CD14-positive monocyte (primary cell): ENCODE measurements at regions not wholly inside any gene's neighbourhood (a gene's known extent, or its start where the extent isn't known, plus 50 kb on each side); places are given as distances from the start of the nearest gene placed in this dataset.

ENCODE experiments used
- DNase-seq, 3 donors: peaks; one replicate each; pipeline ENCODE4 v3.0.0-alpha.2; 2011 to 2022
- H2AFZ ChIP-seq: 2 replicates; pipeline ENCODE4 v1.6.0; 2012; ENCODE audit warnings: mild to moderate bottlenecking, low read depth, low read length, inconsistent platforms; ENCODE audit not compliant: insufficient read depth, poor library complexity, severe bottlenecking
- H3K27ac ChIP-seq, 2 donors: 1 replicate in 1 of 2; 2 replicates in 1 of 2; pipeline ENCODE4 v1.5.1; 2012 to 2013; ENCODE audit warnings: low read length in 2 of 2, control low read depth in 1 of 2, inconsistent platforms in 1 of 2, low read depth in 1 of 2, mild to moderate bottlenecking in 1 of 2
- H3K27me3 ChIP-seq, 2 donors: one replicate each; pipeline versions ENCODE4 v1.6.0 to v1.6.1; 2011 to 2013; ENCODE audit warnings: low read length in 2 of 2; ENCODE audit not compliant: control insufficient read depth in 2 of 2, insufficient read depth in 2 of 2
- H3K36me3 ChIP-seq, 2 donors: replicated peaks in 1 of 2; 1 replicate in 1 of 2; 2 replicates in 1 of 2; pipeline versions ENCODE4 v1.5.1 to v1.6.1; 2012 to 2013; ENCODE audit warnings: low read length in 2 of 2, control low read depth in 1 of 2, inconsistent platforms in 1 of 2, mild to moderate bottlenecking in 1 of 2; ENCODE audit not compliant: insufficient read depth in 2 of 2, control insufficient read depth in 1 of 2
- H3K4me1 ChIP-seq, 2 donors: 1 replicate in 1 of 2; 2 replicates in 1 of 2; pipeline versions ENCODE4 v1.5.1 to v1.6.1; 2012 to 2013; ENCODE audit warnings: low read length in 2 of 2, control low read depth in 1 of 2, inconsistent platforms in 1 of 2, mild to moderate bottlenecking in 1 of 2, moderate library complexity in 1 of 2; ENCODE audit not compliant: insufficient read depth in 2 of 2, control insufficient read depth in 1 of 2
- H3K4me2 ChIP-seq: replicated peaks from 2 replicates; pipeline ENCODE3; 2012; ENCODE audit warnings: low read length, moderate library complexity, mild to moderate bottlenecking; ENCODE audit not compliant: poor library complexity, severe bottlenecking; ENCODE audit errors: extremely low read depth
- H3K4me3 ChIP-seq, 3 experiments: fragments of 200-600 bp in 1 of 3; sonication (generic) in 1 of 3; replicated peaks in 1 of 3; 1 replicate in 2 of 3; 2 replicates in 1 of 3; pipeline ENCODE4 v1.5.1; 2011 to 2013; ENCODE audit warnings: low read length in 3 of 3, mild to moderate bottlenecking in 3 of 3, control low read depth in 2 of 3, low read depth in 2 of 3, inconsistent platforms in 1 of 3, moderate library complexity in 1 of 3
- H3K79me2 ChIP-seq: 2 replicates; pipeline ENCODE4 v1.6.0; 2012; ENCODE audit warnings: mild to moderate bottlenecking, control low read depth, inconsistent platforms, low read length, moderate library complexity; ENCODE audit not compliant: insufficient read depth
- H3K9ac ChIP-seq: 2 replicates; pipeline ENCODE4 v1.6.0; 2017; ENCODE audit warnings: low read length, mild to moderate bottlenecking; ENCODE audit not compliant: insufficient read depth, poor library complexity, severe bottlenecking
- H3K9me3 ChIP-seq, 2 donors: replicated peaks in 1 of 2; 1 replicate in 1 of 2; 2 replicates in 1 of 2; pipeline versions ENCODE4 v1.5.1 to v1.6.1; 2012 to 2013; ENCODE audit warnings: low read length in 2 of 2, control low read depth in 1 of 2; ENCODE audit not compliant: control insufficient read depth in 1 of 2, insufficient read depth in 1 of 2
- H4K20me1 ChIP-seq: 2 replicates; pipeline ENCODE4 v1.6.0; 2012; ENCODE audit warnings: mild to moderate bottlenecking, low read length, control low read depth, moderate library complexity; ENCODE audit not compliant: insufficient read depth
- H3K27ac Mint-ChIP-seq, 7 donors: one replicate each; pipeline ENCODE4 v1.8.0; 2020; ENCODE audit warnings: mild to moderate bottlenecking in 7 of 7, mixed read lengths in 7 of 7, moderate library complexity in 6 of 7, inconsistent platforms in 2 of 7
- H3K27me3 Mint-ChIP-seq, 3 donors: one replicate each; pipeline ENCODE4 v1.8.0; 2021 to 2022; ENCODE audit warnings: low read depth in 3 of 3, mild to moderate bottlenecking in 3 of 3, mixed read lengths in 3 of 3, moderate library complexity in 3 of 3, inconsistent platforms in 1 of 3
- H3K36me3 Mint-ChIP-seq, 2 donors: one replicate each; pipeline ENCODE4 v1.8.0; 2020; ENCODE audit warnings: mixed read lengths in 2 of 2, inconsistent platforms in 1 of 2, mild to moderate bottlenecking in 1 of 2
- H3K4me1 Mint-ChIP-seq: one replicate; pipeline ENCODE4 v1.8.0; 2020; ENCODE audit warnings: mild to moderate bottlenecking, mixed read lengths
- H3K4me3 Mint-ChIP-seq, 2 donors: one replicate each; pipeline ENCODE4 v1.8.0; 2020; ENCODE audit warnings: mild to moderate bottlenecking in 2 of 2, mixed read lengths in 2 of 2, moderate library complexity in 1 of 2
- H3K9me3 Mint-ChIP-seq, 7 donors: one replicate each; pipeline ENCODE4 v1.8.0; 2020 to 2022; ENCODE audit warnings: mixed read lengths in 7 of 7, mild to moderate bottlenecking in 6 of 7, moderate library complexity in 6 of 7, inconsistent platforms in 2 of 7
- CTCF ChIP-seq: fragments of 200-600 bp; IDR thresholded peaks from one replicate; pipeline ENCODE4 v1.8.0; 2022; ENCODE audit warnings: antibody characterized with exemption, mild to moderate bottlenecking
- WGBS: methylation state at CpG from one replicate; pipeline ENCODE4 v1.1.5; 2013; ENCODE audit warnings: missing lambda C conversion rate; ENCODE audit not compliant: insufficient coverage; 5-methylcytosine and 5-hydroxymethylcytosine counted together
- intact Hi-C, 2 donors: fragments of 100-400 bp; cut with micrococcal nuclease; formaldehyde crosslinking; loops; one replicate each; pipeline versions ENCODE4 v1.15.0 to v1.15.1; 2023

GRCh38 chr2:163859951-163860350 is 124.1 kb upstream of the FIGN start:
- H3K27me3 ChIP-seq, result no peaks in the 10 kb centered on the region
- no peak overlapping the region for H3K27ac ChIP-seq
- Mint-ChIP-seq H3K4me1 (no peaks in the 10 kb centered on the region), H3K27me3 (no peaks in the 10 kb centered on the region), H3K4me3 (no peak overlapping the region), H3K36me3 (no peaks in the 10 kb centered on the region), H3K9me3 (peaks cover 0 to 3% (median 0%) of the 10 kb centered on the region in 7 donors), H3K27ac (no peak overlapping the region)
- H2AFZ ChIP-seq, result no peak overlapping the region
- H3K9me3 ChIP-seq, result no peaks in the 10 kb centered on the region
- intact Hi-C loops, result no loop called here
- no peak overlapping the region for H3K4me2 ChIP-seq
- DNase-seq, result no peak
- H3K9ac ChIP-seq, result no peak overlapping the region
- no peaks in the 10 kb centered on the region for H3K79me2 ChIP-seq
- H4K20me1 ChIP-seq, result no peaks in the 10 kb centered on the region
- no peak overlapping the region for H3K4me3 ChIP-seq
- no peaks in the 10 kb centered on the region for H3K36me3 ChIP-seq
- no peaks in the 10 kb centered on the region for H3K4me1 ChIP-seq
- TF ChIP-seq CTCF, result no peak

GRCh38 chr2:163856941-163857340 is 121.1 kb upstream of the FIGN start:
- intact Hi-C loops, result no loop called here
- H3K27ac ChIP-seq, result no peak overlapping the region
- peaks cover 0 to 2% (median 0%) of the 10 kb centered on the region in 7 donors for H3K9me3 Mint-ChIP-seq
- H3K4me1 ChIP-seq, result no peaks in the 10 kb centered on the region
- H3K9me3 ChIP-seq, result no peaks in the 10 kb centered on the region
- no peaks in the 10 kb centered on the region for H3K27me3 ChIP-seq
- no peak overlapping the region for H3K4me3 Mint-ChIP-seq
- H4K20me1 ChIP-seq, result no peaks in the 10 kb centered on the region
- no peaks in the 10 kb centered on the region for H3K27me3 Mint-ChIP-seq
- H2AFZ ChIP-seq, result no peak overlapping the region
- WGBS, result no CpG with 5 or more reads among the region's 2 CpGs
- no peak overlapping the region for H3K9ac ChIP-seq
- H3K4me1 Mint-ChIP-seq, result no peaks in the 10 kb centered on the region
- no peak overlapping the region for H3K27ac Mint-ChIP-seq
- DNase-seq, result no peak
- no peaks in the 10 kb centered on the region for H3K79me2 ChIP-seq
- H3K4me2 ChIP-seq, result no peak overlapping the region
- no peaks in the 10 kb centered on the region for H3K36me3 ChIP-seq
- H3K4me3 ChIP-seq, result no peak overlapping the region
- TF ChIP-seq CTCF, result no peak
- no peaks in the 10 kb centered on the region for H3K36me3 Mint-ChIP-seq
